Stomach smooth muscle (tissue), 2 donors: ENCODE measurements at regions not wholly inside any gene's neighbourhood (a gene's known extent, or its start where the extent isn't known, plus 50 kb on each side); places are given as distances from the start of the nearest gene placed in this dataset.

Experiments used
- H3K27ac ChIP-seq: one replicate; pipeline ENCODE4 v1.7.0; 2013; ENCODE audit warnings: mild to moderate bottlenecking, low read length, inconsistent platforms
- H3K27me3 ChIP-seq, 2 donors: one replicate each; pipeline ENCODE4 v1.7.0; 2013; ENCODE audit warnings: low read length in 2 of 2; ENCODE audit not compliant: insufficient read depth in 2 of 2, control insufficient read depth in 1 of 2
- H3K36me3 ChIP-seq, 2 donors: one replicate each; pipeline ENCODE4 v1.7.0; 2013; ENCODE audit warnings: low read length in 2 of 2; ENCODE audit not compliant: control insufficient read depth in 2 of 2, insufficient read depth in 2 of 2
- H3K4me1 ChIP-seq: one replicate; pipeline ENCODE4 v1.7.0; 2013; ENCODE audit warnings: low read length; ENCODE audit not compliant: control insufficient read depth, insufficient read depth
- H3K4me3 ChIP-seq, 2 donors: one replicate each; pipeline ENCODE4 v1.7.0; 2013; ENCODE audit warnings: low read length in 2 of 2
- H3K9ac ChIP-seq, 2 donors: one replicate each; pipeline ENCODE4 v1.7.0; 2013; ENCODE audit warnings: low read length in 2 of 2, mild to moderate bottlenecking in 1 of 2
- H3K9me3 ChIP-seq, 2 donors: one replicate each; pipeline ENCODE4 v1.7.0; 2013; ENCODE audit warnings: low read length in 2 of 2; ENCODE audit not compliant: control insufficient read depth in 2 of 2
- donor health status: healthy.
- donor health status: Pancreatic carcinoma.

DNA sequence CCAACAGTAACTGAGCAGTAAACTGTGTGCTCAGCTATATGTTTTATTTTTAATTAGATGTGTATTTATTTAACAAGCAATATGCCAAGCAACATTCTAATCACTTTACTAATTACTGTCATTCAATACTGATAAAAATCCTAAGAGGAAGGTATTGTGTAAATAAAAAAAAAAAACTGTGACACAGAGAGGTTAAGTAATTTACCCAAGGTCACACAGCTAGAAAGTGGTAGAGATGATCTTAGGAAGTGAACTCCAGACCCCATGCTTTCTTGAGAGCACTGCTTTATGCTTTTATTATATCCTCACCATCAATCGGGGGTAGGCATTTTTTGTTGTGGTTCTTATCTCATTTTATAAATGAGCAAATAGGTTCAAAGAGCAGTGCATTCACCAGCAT, 417.1 kb downstream of the RAB28 start:
- no peak overlapping the region for H3K27ac ChIP-seq

DNA sequence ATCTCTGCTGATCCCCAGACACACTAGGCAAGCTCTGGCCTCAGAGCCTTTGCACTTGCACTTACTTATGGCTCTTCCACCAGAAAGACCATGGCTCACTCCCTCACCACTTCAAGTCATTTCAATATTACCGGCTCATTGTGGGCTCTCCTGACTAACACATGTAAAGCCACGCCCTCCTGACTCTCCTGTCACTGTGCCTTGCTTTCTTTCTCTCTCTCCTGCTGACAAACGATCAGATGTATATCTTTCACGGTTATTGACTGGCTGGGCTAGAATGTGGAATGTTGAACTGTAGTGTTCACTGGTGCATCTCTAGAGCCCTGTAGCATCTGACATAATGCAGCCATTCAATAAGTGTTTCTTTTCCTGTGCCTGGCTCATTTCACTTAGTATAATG, 425.1 kb downstream of the RAB28 start:
- Histone ChIP-seq H3K4me3 (no peak overlapping the region), H3K4me1 (peaks cover 3% of the 10 kb centered on the region), H3K36me3 (no peaks in the 10 kb centered on the region), H3K27me3 (no peaks in the 10 kb centered on the region), H3K9me3 (no peaks in the 10 kb centered on the region), H3K9ac (no peak overlapping the region), H3K27ac (no peak overlapping the region)

More for the DNA sequence above, 417.1 kb downstream of the RAB28 start:
- H3K4me3 ChIP-seq, result no peak overlapping the region
- no peak overlapping the region for H3K9ac ChIP-seq
- no peaks in the 10 kb centered on the region for H3K4me1 ChIP-seq
- H3K36me3 ChIP-seq, result no peaks in the 10 kb centered on the region
- H3K27me3 ChIP-seq, result no peaks in the 10 kb centered on the region
- no peaks in the 10 kb centered on the region for H3K9me3 ChIP-seq

DNA sequence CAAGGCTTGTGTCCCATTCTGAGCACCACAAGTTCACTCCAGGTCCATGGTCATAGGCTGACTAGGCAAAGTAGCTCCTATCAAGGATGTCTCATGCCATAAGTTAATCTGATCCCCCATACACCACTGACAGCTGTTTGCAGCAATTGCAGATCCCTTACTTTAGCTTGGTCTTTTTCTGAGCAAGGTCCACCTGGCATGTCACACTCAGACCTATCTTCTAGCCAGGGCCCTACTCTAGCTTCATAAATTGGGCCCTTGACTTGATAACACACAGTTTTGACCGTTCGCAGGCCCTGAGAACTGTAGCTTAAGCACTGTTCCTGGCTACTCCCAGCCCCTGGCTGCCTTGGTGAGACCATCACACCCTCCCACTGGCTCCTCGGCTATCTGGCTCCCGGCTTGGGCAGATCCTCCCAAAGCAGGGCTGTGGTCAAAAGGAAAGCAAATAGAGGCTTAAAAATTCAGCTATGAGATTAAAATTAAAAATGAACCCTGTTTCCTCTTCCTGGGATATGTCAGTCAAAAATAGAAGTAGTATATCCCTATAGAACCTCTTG, 427.4 kb downstream of the RAB28 start:
- Histone ChIP-seq H3K36me3 (no peaks in the 10 kb centered on the region), H3K27ac (peak overlapping the region; percentile 37), H3K9me3 (no peaks in the 10 kb centered on the region), H3K4me1 (peaks cover 3% of the 10 kb centered on the region), H3K27me3 (no peaks in the 10 kb centered on the region), H3K9ac (no peak overlapping the region), H3K4me3 (peak overlapping the region in 1 of 2 donors; percentile 3)

DNA sequence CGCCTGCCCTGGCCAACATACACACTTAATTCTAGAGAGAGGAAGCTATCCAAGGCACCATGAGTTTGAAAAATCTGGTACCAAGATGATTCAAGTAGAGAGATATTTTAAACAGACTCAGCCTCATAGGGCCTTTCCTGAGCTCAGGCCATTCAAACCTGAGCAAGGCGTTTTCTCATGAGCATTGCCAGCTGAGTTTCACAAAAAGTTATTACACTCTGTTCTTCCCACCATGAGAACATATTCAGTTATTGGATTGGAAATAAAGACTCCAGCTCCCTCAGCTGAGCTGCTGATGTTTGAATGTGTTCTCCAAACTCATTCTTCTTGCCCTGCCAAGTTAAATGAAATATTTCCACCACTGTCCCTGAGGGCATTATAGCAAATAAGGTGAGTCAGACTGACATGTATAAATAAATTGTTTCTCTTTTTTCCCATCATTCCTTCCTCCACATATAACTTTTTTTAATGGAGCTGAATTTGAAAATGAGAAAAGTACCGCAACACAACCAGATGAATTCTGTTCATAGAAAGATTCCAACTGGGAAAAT, 429.6 kb downstream of the RAB28 start:
- Histone ChIP-seq H3K27ac (no peak overlapping the region), H3K4me1 (peaks cover 3% of the 10 kb centered on the region), H3K9ac (no peak overlapping the region), H3K9me3 (no peaks in the 10 kb centered on the region), H3K27me3 (no peaks in the 10 kb centered on the region), H3K4me3 (no peak overlapping the region), H3K36me3 (no peaks in the 10 kb centered on the region)

DNA sequence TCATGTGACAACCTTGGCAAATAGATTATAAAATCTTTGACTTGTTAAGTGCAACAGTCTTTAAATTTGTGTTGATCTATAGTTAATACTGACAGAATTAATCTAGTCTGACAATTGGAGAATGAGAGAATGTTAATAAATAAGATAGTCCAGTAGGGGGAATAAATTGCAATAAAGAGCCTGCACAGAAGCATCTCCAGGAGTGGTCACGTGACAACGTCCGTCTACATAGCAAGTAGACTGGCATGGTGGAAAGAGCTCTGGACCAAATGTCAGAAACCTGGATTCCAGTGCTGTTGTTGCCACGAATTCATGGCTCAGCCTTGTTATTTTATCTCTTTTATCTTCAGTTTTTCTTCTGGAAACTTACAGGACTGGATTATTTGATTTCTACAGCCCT, 436.5 kb downstream of the RAB28 start:
- Histone ChIP-seq H3K36me3 (no peaks in the 10 kb centered on the region), H3K4me3 (no peak overlapping the region), H3K27ac (no peak overlapping the region), H3K9me3 (peaks cover 0 to 2% of the 10 kb centered on the region in 2 donors), H3K27me3 (no peaks in the 10 kb centered on the region), H3K9ac (no peak overlapping the region), H3K4me1 (no peaks in the 10 kb centered on the region)

DNA sequence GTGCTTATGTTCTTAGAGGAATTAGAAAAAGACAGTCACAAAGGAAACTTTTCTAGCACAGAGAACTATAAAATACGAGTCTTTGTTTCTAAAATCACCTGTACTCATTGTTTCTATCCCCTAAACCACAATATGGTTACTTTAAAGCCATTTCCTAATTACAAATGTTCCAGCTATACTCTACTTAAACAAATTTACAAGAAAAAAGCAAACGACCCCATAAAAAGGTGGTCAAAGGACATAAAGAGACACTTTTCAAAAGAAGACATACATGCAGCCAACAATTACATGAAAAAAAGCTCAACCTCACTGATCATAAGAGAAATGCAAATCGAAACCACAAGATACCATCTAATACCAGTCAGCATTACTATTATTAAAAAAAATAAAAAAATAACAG, 447.3 kb downstream of the RAB28 start:
- Histone ChIP-seq H3K4me3 (no peak overlapping the region), H3K9me3 (no peaks in the 10 kb centered on the region), H3K27ac (no peak overlapping the region), H3K4me1 (no peaks in the 10 kb centered on the region), H3K9ac (no peak overlapping the region), H3K27me3 (no peaks in the 10 kb centered on the region), H3K36me3 (no peaks in the 10 kb centered on the region)

DNA sequence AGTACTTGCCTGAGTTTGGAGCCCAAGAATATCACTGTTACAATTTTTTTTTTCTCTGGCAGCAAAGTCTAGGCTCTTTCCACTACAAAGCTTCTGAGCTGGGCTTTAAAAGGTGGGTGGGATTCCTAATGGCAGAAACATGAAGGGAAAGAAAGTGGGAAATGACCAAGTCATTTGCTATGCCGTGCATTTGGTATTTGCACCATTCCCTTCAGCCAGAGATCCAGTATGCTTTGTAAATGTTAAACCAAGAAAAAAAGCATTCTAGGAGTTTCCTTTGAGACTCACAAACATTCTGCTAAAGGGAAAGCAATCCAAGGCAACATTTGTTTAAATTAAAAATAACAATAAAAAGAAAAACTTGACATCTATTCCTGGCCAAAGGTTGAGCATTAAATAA, 451.2 kb downstream of the RAB28 start:
- Histone ChIP-seq H3K4me1 (no peaks in the 10 kb centered on the region), H3K27ac (no peak overlapping the region), H3K9me3 (no peaks in the 10 kb centered on the region), H3K4me3 (no peak overlapping the region), H3K9ac (no peak overlapping the region), H3K36me3 (no peaks in the 10 kb centered on the region), H3K27me3 (no peaks in the 10 kb centered on the region)

DNA sequence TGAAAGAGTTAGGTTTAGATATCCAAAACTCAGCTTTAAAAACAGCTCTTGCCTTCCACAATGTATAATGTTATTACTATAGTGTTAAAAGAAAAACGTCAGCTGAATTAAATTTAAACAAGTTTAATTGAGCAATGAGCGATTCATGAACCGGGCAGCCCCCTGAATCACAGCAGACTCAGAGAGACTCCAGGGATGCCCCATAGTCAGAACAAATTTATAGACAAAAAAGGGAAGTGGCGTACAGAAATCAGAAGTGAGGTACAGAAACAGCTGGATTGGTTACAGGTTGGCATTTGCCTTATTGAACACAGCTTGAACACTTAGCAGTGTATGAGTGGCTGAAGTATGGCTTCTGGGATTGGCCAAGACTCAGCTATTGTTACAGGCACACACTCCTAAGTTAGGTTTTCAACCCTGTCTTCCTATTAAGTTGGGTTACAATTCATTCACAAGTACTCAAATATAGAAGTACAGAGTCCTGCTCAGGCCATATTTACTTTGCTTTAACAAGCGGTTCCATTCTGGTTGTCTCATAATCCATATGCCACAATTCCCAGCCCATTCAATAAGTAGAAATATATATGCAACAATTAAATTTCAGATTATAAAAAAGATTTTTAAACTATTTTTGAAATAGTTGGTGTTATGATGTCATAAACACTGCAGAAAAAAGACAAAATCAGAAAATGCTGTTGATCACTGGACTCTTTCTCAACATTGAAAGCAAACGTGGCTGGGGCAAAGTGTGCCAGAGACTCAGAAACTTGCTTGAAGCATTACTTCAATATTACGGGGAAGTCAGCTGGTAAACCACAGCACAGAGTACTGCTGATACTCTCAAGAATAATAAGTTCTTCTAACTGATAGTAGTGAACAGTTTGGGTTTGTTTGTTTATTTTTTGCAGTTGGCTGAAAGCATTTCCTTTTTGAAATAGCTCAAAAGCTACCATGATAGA, 459.7 kb downstream of the RAB28 start:
- H3K9me3 ChIP-seq, result no peaks in the 10 kb centered on the region

DNA sequence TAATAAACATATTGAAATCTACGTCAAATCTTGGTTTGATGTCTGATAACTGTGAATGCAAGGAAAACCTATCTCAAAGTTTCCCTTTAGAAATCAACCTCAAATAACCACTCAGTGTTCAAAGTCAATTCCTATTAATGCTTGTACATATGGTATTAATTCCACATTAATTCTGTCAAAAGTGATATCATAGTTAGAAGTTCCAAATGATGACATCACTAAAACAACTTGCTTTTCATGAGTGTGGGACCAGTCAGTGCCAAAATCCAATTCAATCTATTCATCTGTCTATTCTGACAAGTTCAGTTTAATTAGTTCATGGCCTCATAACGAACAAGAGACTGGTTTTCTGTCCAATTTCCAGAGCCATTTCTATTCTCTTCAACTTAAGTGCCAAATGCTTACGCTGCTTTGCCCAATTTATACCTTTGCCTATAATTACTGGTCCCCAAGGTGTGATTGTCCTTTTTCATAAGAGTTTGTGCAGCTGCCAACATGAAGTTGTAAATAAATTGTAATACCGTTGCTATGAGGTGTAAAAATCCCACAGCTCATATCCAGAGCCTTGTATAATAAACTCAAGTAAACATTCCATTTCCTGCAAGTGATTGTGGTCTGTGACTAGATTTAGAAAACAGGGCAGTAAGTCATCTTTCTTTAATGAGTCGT, 476.2 kb downstream of the RAB28 start:
- no peak overlapping the region for H3K27ac ChIP-seq
- no peaks in the 10 kb centered on the region for H3K9me3 ChIP-seq
- H3K27me3 ChIP-seq, result no peaks in the 10 kb centered on the region
- H3K36me3 ChIP-seq, result no peaks in the 10 kb centered on the region
- H3K4me1 ChIP-seq, result no peaks in the 10 kb centered on the region
- no peak overlapping the region for H3K9ac ChIP-seq
- H3K4me3 ChIP-seq, result no peak overlapping the region

More for the DNA sequence above, 459.7 kb downstream of the RAB28 start:
- H3K9ac ChIP-seq, result no peak overlapping the region
- no peaks in the 10 kb centered on the region for H3K4me1 ChIP-seq
- H3K36me3 ChIP-seq, result no peaks in the 10 kb centered on the region
- no peaks in the 10 kb centered on the region for H3K27me3 ChIP-seq
- no peak overlapping the region for H3K4me3 ChIP-seq
- no peak overlapping the region for H3K27ac ChIP-seq

DNA sequence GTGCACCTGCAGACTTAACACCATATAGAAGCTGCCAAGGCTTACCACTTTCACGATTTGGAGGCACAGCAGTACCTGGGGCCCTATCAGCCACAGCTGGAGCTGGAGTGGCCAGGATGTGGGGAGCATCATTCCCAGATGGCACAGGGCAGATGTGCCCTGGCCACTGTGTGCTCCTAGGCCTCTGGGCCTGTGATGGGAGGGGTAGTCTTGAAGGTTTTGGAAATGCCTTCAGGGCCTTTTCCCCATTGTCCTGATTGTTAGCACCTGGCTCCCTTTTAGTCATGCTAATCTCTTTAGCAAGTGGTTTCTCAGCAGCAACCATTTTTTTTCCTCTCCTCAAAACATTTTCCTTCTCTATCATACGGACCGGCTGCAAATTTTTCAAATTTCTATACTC, 490.2 kb downstream of the RAB28 start:
- Histone ChIP-seq H3K36me3 (no peaks in the 10 kb centered on the region), H3K27ac (no peak overlapping the region), H3K9me3 (no peaks in the 10 kb centered on the region), H3K27me3 (no peaks in the 10 kb centered on the region), H3K4me3 (no peak overlapping the region), H3K9ac (no peak overlapping the region), H3K4me1 (no peaks in the 10 kb centered on the region)
